ENCODE measurements at regions not wholly inside any gene's neighbourhood (a gene's known extent, or its start where the extent isn't known, plus 50 kb on each side); places are given as distances from the start of the nearest gene placed in this dataset.

GRCh38 chr13:97715763-97716162 is 237.7 kb upstream of the IPO5 start:
- H3K36me3 ChIP-seq (ENCODE audit: control insufficient read depth in 1 of 2, insufficient read depth in 2 of 2, low read length in 2 of 2) = no peaks in the 10 kb centered on the region
- H3K18ac ChIP-seq (ENCODE audit: low read length) = no peak overlapping the region
- H2BK5ac ChIP-seq (ENCODE audit: low read depth, low read length, poor library complexity) = no peak overlapping the region
- H4K12ac ChIP-seq (ENCODE audit: low read depth, low read length) = no peak overlapping the region
- H2BK12ac ChIP-seq (ENCODE audit: low read length) = no peak overlapping the region
- H2AK5ac ChIP-seq (ENCODE audit: low read length) = no peak overlapping the region
- no peak overlapping the region for H2BK120ac ChIP-seq (ENCODE audit: insufficient read depth, low read length, poor library complexity)
- H4K8ac ChIP-seq (ENCODE audit: low read depth, low read length) = no peak overlapping the region
- H3K14ac ChIP-seq (ENCODE audit: low read length) = no peak overlapping the region
- no peak overlapping the region for H3K4ac ChIP-seq (ENCODE audit: low read depth, low read length)
- H3K4me1 ChIP-seq (ENCODE audit: control insufficient read depth in 1 of 2, insufficient read depth in 2 of 2, low read length in 2 of 2) = no peaks in the 10 kb centered on the region
- H4K91ac ChIP-seq (ENCODE audit: low read depth, low read length) = no peak overlapping the region
- peaks cover 1% of the 10 kb centered on the region for H3K79me1 ChIP-seq (ENCODE audit: low read length)
- H3K27me3 ChIP-seq (ENCODE audit: insufficient read depth, low read length) = no peaks in the 10 kb centered on the region
- no peak overlapping the region for H3K4me3 ChIP-seq (ENCODE audit: low read depth, low read length)
- no peak overlapping the region for H3K23ac ChIP-seq (ENCODE audit: low read length)
- no peaks in the 10 kb centered on the region for H3K9me3 ChIP-seq (ENCODE audit: insufficient read depth, low read depth, low read length)
- H3K27ac ChIP-seq (ENCODE audit: low read depth, low read length) = no peak overlapping the region
- H3K9ac ChIP-seq (ENCODE audit: low read length) = no peak overlapping the region
- no peak overlapping the region for H3K4me2 ChIP-seq (ENCODE audit: low read length)
- H2AFZ ChIP-seq (ENCODE audit: insufficient read depth, low read length, poor library complexity) = no peak overlapping the region
- no peaks in the 10 kb centered on the region for H3K79me2 ChIP-seq (ENCODE audit: control insufficient read depth, insufficient read depth, low read length, poor library complexity)
- no peak for DNase-seq

- no peak overlapping the region for H3K4me3 ChIP-seq (ENCODE audit: low read depth, low read length)
- H3K9me3 ChIP-seq (ENCODE audit: insufficient read depth, low read depth, low read length) = no peaks in the 10 kb centered on the region
- no peak overlapping the region for H2AFZ ChIP-seq (ENCODE audit: insufficient read depth, low read length, poor library complexity)
- no peak overlapping the region for H2BK5ac ChIP-seq (ENCODE audit: low read depth, low read length, poor library complexity)
- WGBS (ENCODE audit: extremely low coverage, insufficient coverage, insufficient read length) = no CpG with 5 or more reads among the region's 2 CpGs
- H4K91ac ChIP-seq (ENCODE audit: low read depth, low read length) = no peak overlapping the region
- no peaks in the 10 kb centered on the region for H3K27me3 ChIP-seq (ENCODE audit: insufficient read depth, low read length)
- no peak overlapping the region for H2AK5ac ChIP-seq (ENCODE audit: low read length)
- H3K14ac ChIP-seq (ENCODE audit: low read length) = no peak overlapping the region
- no peak overlapping the region for H4K12ac ChIP-seq (ENCODE audit: low read depth, low read length)
- H3K4me2 ChIP-seq (ENCODE audit: low read length) = no peak overlapping the region
- H3K4ac ChIP-seq (ENCODE audit: low read depth, low read length) = no peak overlapping the region
- no peak overlapping the region for H2BK12ac ChIP-seq (ENCODE audit: low read length)
- H3K4me1 ChIP-seq (ENCODE audit: control insufficient read depth in 1 of 2, insufficient read depth in 2 of 2, low read length in 2 of 2) = no peaks in the 10 kb centered on the region
- no peak overlapping the region for H3K9ac ChIP-seq (ENCODE audit: low read length)
- no peaks in the 10 kb centered on the region for H3K79me2 ChIP-seq (ENCODE audit: control insufficient read depth, insufficient read depth, low read length, poor library complexity)
- no peaks in the 10 kb centered on the region for H3K36me3 ChIP-seq (ENCODE audit: control insufficient read depth in 1 of 2, insufficient read depth in 2 of 2, low read length in 2 of 2)
- no peak overlapping the region for H3K18ac ChIP-seq (ENCODE audit: low read length)
- H4K8ac ChIP-seq (ENCODE audit: low read depth, low read length) = no peak overlapping the region
- DNase-seq = peak in 1 of 2 donors; percentile 40
- H3K79me1 ChIP-seq (ENCODE audit: low read length) = peaks cover 1% of the 10 kb centered on the region
- no peak overlapping the region for H3K27ac ChIP-seq (ENCODE audit: low read depth, low read length)
- H2BK120ac ChIP-seq (ENCODE audit: insufficient read depth, low read length, poor library complexity) = no peak overlapping the region
- H3K23ac ChIP-seq (ENCODE audit: low read length) = no peak overlapping the region
Measured at GRCh38 chr13:97716746-97717145, 236.7 kb upstream of the IPO5 start.

GRCh38 chr13:97719736-97720135 is 233.7 kb upstream of the IPO5 start:
- H3K4me1 ChIP-seq (ENCODE audit: control insufficient read depth in 1 of 2, insufficient read depth in 2 of 2, low read length in 2 of 2) = no peaks in the 10 kb centered on the region
- peaks cover 1% of the 10 kb centered on the region for H3K79me1 ChIP-seq (ENCODE audit: low read length)
- H3K14ac ChIP-seq (ENCODE audit: low read length) = no peak overlapping the region
- WGBS (ENCODE audit: extremely low coverage, insufficient coverage, insufficient read length) = no CpG with 5 or more reads among the region's 3 CpGs
- no peak overlapping the region for H2BK120ac ChIP-seq (ENCODE audit: insufficient read depth, low read length, poor library complexity)
- no peaks in the 10 kb centered on the region for H3K27me3 ChIP-seq (ENCODE audit: insufficient read depth, low read length)
- no peak overlapping the region for H2BK5ac ChIP-seq (ENCODE audit: low read depth, low read length, poor library complexity)
- no peak overlapping the region for H4K91ac ChIP-seq (ENCODE audit: low read depth, low read length)
- H3K4me3 ChIP-seq (ENCODE audit: low read depth, low read length) = no peak overlapping the region
- H2BK12ac ChIP-seq (ENCODE audit: low read length) = no peak overlapping the region
- no peak overlapping the region for H3K4me2 ChIP-seq (ENCODE audit: low read length)
- no peak overlapping the region for H3K27ac ChIP-seq (ENCODE audit: low read depth, low read length)
- H3K9ac ChIP-seq (ENCODE audit: low read length) = no peak overlapping the region
- H3K4ac ChIP-seq (ENCODE audit: low read depth, low read length) = no peak overlapping the region
- no peaks in the 10 kb centered on the region for H3K9me3 ChIP-seq (ENCODE audit: insufficient read depth, low read depth, low read length)
- no peaks in the 10 kb centered on the region for H3K79me2 ChIP-seq (ENCODE audit: control insufficient read depth, insufficient read depth, low read length, poor library complexity)
- no peak overlapping the region for H3K18ac ChIP-seq (ENCODE audit: low read length)
- no peak overlapping the region for H4K12ac ChIP-seq (ENCODE audit: low read depth, low read length)
- no peak overlapping the region for H2AK5ac ChIP-seq (ENCODE audit: low read length)
- no peak overlapping the region for H4K8ac ChIP-seq (ENCODE audit: low read depth, low read length)
- H2AFZ ChIP-seq (ENCODE audit: insufficient read depth, low read length, poor library complexity) = no peak overlapping the region
- no peaks in the 10 kb centered on the region for H3K36me3 ChIP-seq (ENCODE audit: control insufficient read depth in 1 of 2, insufficient read depth in 2 of 2, low read length in 2 of 2)
- H3K23ac ChIP-seq (ENCODE audit: low read length) = no peak overlapping the region
- DNase-seq = peak; percentile 76 to 90

- Histone ChIP-seq H3K9me3 (ENCODE audit: insufficient read depth, low read depth, low read length) (no peaks in the 10 kb centered on the region), H3K27ac (ENCODE audit: low read depth, low read length) (no peak overlapping the region), H3K79me2 (ENCODE audit: control insufficient read depth, insufficient read depth, low read length, poor library complexity) (no peaks in the 10 kb centered on the region), H2BK12ac (ENCODE audit: low read length) (no peak overlapping the region), H2AK5ac (ENCODE audit: low read length) (no peak overlapping the region), H4K8ac (ENCODE audit: low read depth, low read length) (no peak overlapping the region), H4K12ac (ENCODE audit: low read depth, low read length) (no peak overlapping the region), H3K36me3 (ENCODE audit: control insufficient read depth in 1 of 2, insufficient read depth in 2 of 2, low read length in 2 of 2) (no peaks in the 10 kb centered on the region), H3K23ac (ENCODE audit: low read length) (no peak overlapping the region), H3K4me1 (ENCODE audit: control insufficient read depth in 1 of 2, insufficient read depth in 2 of 2, low read length in 2 of 2) (no peaks in the 10 kb centered on the region), H3K9ac (ENCODE audit: low read length) (no peak overlapping the region), H4K91ac (ENCODE audit: low read depth, low read length) (no peak overlapping the region), H2AFZ (ENCODE audit: insufficient read depth, low read length, poor library complexity) (no peak overlapping the region), H3K4ac (ENCODE audit: low read depth, low read length) (no peak overlapping the region), H3K14ac (ENCODE audit: low read length) (no peak overlapping the region), H3K4me2 (ENCODE audit: low read length) (no peak overlapping the region), H3K27me3 (ENCODE audit: insufficient read depth, low read length) (no peaks in the 10 kb centered on the region), H2BK120ac (ENCODE audit: insufficient read depth, low read length, poor library complexity) (no peak overlapping the region), H3K79me1 (ENCODE audit: low read length) (peaks cover 1% of the 10 kb centered on the region), H3K18ac (ENCODE audit: low read length) (no peak overlapping the region), H3K4me3 (ENCODE audit: low read depth, low read length) (no peak overlapping the region), H2BK5ac (ENCODE audit: low read depth, low read length, poor library complexity) (no peak overlapping the region)
- peak; percentile 51 to 76 for DNase-seq
- WGBS (ENCODE audit: extremely low coverage, insufficient coverage, insufficient read length) = no CpG with 5 or more reads among the region's 4 CpGs
Measured at GRCh38 chr13:97720896-97721295, 232.6 kb upstream of the IPO5 start.
